IPS-18c (cell line): ENCODE measurements at regions not wholly inside any gene's neighbourhood (a gene's known extent, or its start where the extent isn't known, plus 50 kb on each side); places are given as distances from the start of the nearest gene placed in this dataset.

ENCODE experiments used
- H3K4me3 ChIP-seq: 2 replicates; pipeline ENCODE4 v1.7.0; 2013; ENCODE audit warnings: low read depth, mild to moderate bottlenecking, low read length, moderate library complexity; ENCODE audit not compliant: insufficient read depth
- H3K9me3 ChIP-seq: one replicate; pipeline ENCODE4 v1.6.1; 2013; ENCODE audit warnings: mild to moderate bottlenecking, low read length, moderate library complexity; ENCODE audit not compliant: control insufficient read depth, insufficient read depth

- no peak overlapping the region for H3K4me3 ChIP-seq
- H3K9me3 ChIP-seq = peaks cover 25% of the 10 kb centered on the region
These were observed 845.3 kb downstream of the TYW1 start for GRCh38 chr7:67841896-67842295.

- Histone ChIP-seq H3K4me3 (peak overlapping the region; percentile 28; the same call in 1 of the 2 replicates), H3K9me3 (peaks cover 27% of the 10 kb centered on the region)
These were observed 845.9 kb downstream of the TYW1 start for GRCh38 chr7:67842571-67842970.

GRCh38 chr7:67843001-67843565 lies 846.5 kb downstream of the TYW1 start:
- H3K4me3 ChIP-seq = no peak overlapping the region
- peaks cover 26% of the 10 kb centered on the region for H3K9me3 ChIP-seq

- peaks cover 26% of the 10 kb centered on the region for H3K9me3 ChIP-seq
- no peak overlapping the region; the same call in 1 of the 2 replicates for H3K4me3 ChIP-seq
These were observed 847.0 kb downstream of the TYW1 start for GRCh38 chr7:67843615-67844014.

GRCh38 chr7:67847092-67847787 lies 850.6 kb downstream of the TYW1 start:
- no peak overlapping the region for H3K4me3 ChIP-seq
- H3K9me3 ChIP-seq = peaks cover 28% of the 10 kb centered on the region

- H3K9me3 ChIP-seq = peaks cover 24% of the 10 kb centered on the region
- no peak overlapping the region for H3K4me3 ChIP-seq
These were observed 857.9 kb downstream of the TYW1 start for GRCh38 chr7:67854221-67855178.

GRCh38 chr7:67855322-67855721 lies 858.7 kb downstream of the TYW1 start:
- peaks cover 29% of the 10 kb centered on the region for H3K9me3 ChIP-seq
- H3K4me3 ChIP-seq = no peak overlapping the region; the same call in 1 of the 2 replicates

- no peak overlapping the region for H3K4me3 ChIP-seq
- H3K9me3 ChIP-seq = peaks cover 32% of the 10 kb centered on the region
These were observed 859.4 kb downstream of the TYW1 start for GRCh38 chr7:67856046-67856445.

- Histone ChIP-seq H3K4me3 (no peak overlapping the region), H3K9me3 (peaks cover 30% of the 10 kb centered on the region)
These were observed 861.1 kb downstream of the TYW1 start for GRCh38 chr7:67857698-67858097.

GRCh38 chr7:67858931-67859330 lies 862.3 kb downstream of the TYW1 start:
- peaks cover 28% of the 10 kb centered on the region for H3K9me3 ChIP-seq
- H3K4me3 ChIP-seq = no peak overlapping the region

- H3K4me3 ChIP-seq = no peak overlapping the region
- H3K9me3 ChIP-seq = peaks cover 27% of the 10 kb centered on the region
These were observed 867.3 kb downstream of the TYW1 start for GRCh38 chr7:67863911-67864310.

GRCh38 chr7:67866054-67866453 lies 869.4 kb downstream of the TYW1 start:
- peaks cover 17% of the 10 kb centered on the region for H3K9me3 ChIP-seq
- H3K4me3 ChIP-seq = no peak overlapping the region

GRCh38 chr7:67866812-67867211 lies 870.2 kb downstream of the TYW1 start:
- Histone ChIP-seq H3K9me3 (peaks cover 19% of the 10 kb centered on the region), H3K4me3 (no peak overlapping the region)

- H3K4me3 ChIP-seq = no peak overlapping the region
- peaks cover 17% of the 10 kb centered on the region for H3K9me3 ChIP-seq
These were observed 873.8 kb downstream of the TYW1 start for GRCh38 chr7:67870396-67870795.

GRCh38 chr7:67875558-67875957 lies 878.9 kb downstream of the TYW1 start:
- Histone ChIP-seq H3K4me3 (no peak overlapping the region), H3K9me3 (peaks cover 22% of the 10 kb centered on the region)

- H3K4me3 ChIP-seq = no peak overlapping the region
- H3K9me3 ChIP-seq = peaks cover 29% of the 10 kb centered on the region
These were observed 882.2 kb downstream of the TYW1 start for GRCh38 chr7:67878808-67879207.

- peaks cover 31% of the 10 kb centered on the region for H3K9me3 ChIP-seq
- H3K4me3 ChIP-seq = no peak overlapping the region
These were observed 886.2 kb downstream of the TYW1 start for GRCh38 chr7:67882843-67883242.

GRCh38 chr7:67890316-67890715 lies 893.7 kb downstream of the TYW1 start:
- no peak overlapping the region for H3K4me3 ChIP-seq
- peaks cover 29% of the 10 kb centered on the region for H3K9me3 ChIP-seq
